HAP-1 (cell line): ENCODE measurements at regions not wholly inside any gene's neighbourhood (a gene's known extent, or its start where the extent isn't known, plus 50 kb on each side); places are given as distances from the start of the nearest gene placed in this dataset.

Source experiments
- DNase-seq, 2 experiments: peaks; one replicate each; pipeline ENCODE4 v3.0.0-alpha.2; 2016 to 2020; ENCODE audit warnings: low spot score in 2 of 2
- H3K27me3 ChIP-seq: fragments of 250-450 bp; sonication (Bioruptor Pico); 2 replicates; pipeline ENCODE4 v1.5.1; 2020; ENCODE audit warnings: low read depth, mild to moderate bottlenecking, moderate library complexity
- H3K36me3 ChIP-seq: fragments of 250-450 bp; sonication (Bioruptor Pico); replicated peaks from 2 replicates; pipeline ENCODE4 v1.5.1; 2020; ENCODE audit warnings: mild to moderate bottlenecking
- H3K4me1 ChIP-seq: fragments of 250-450 bp; sonication (Bioruptor Pico); 2 replicates; pipeline ENCODE4 v1.5.1; 2020; ENCODE audit warnings: mild to moderate bottlenecking
- H3K4me3 ChIP-seq: fragments of 250-450 bp; sonication (Bioruptor Pico); 2 replicates; pipeline ENCODE4 v1.5.1; 2020; ENCODE audit warnings: mild to moderate bottlenecking, moderate library complexity
- H3K9me3 ChIP-seq: fragments of 250-450 bp; sonication (Bioruptor Pico); 2 replicates; pipeline ENCODE4 v1.5.1; 2020; ENCODE audit warnings: mild to moderate bottlenecking, moderate library complexity
- in situ Hi-C: fragments of 300-500 bp; cut with MboI; formaldehyde crosslinking; loops from 3 replicates; pipeline ENCODE4 v1.14.3; 2020; ENCODE audit warnings: low sequenced_read_pairs, inconsistent platforms, mixed read lengths

- H3K9me3 ChIP-seq, result peaks cover 3% of the 10 kb centered on the region; the same call in 1 of the 2 replicates
- no peak for DNase-seq
- in situ Hi-C loops, result no loop called here
- H3K36me3 ChIP-seq, result no peaks in the 10 kb centered on the region
- no peak overlapping the region for H3K4me3 ChIP-seq
- H3K4me1 ChIP-seq, result peaks cover 45% of the 10 kb centered on the region
- no peaks in the 10 kb centered on the region for H3K27me3 ChIP-seq
Measured at GRCh38 chr3:159852266-159852665, 136.4 kb upstream of the IL12A start.

GRCh38 chr3:159852821-159853505, 135.7 kb upstream of the IL12A start:
- Histone ChIP-seq H3K9me3 (peaks cover 1% of the 10 kb centered on the region; the same call in 1 of the 2 replicates), H3K36me3 (no peaks in the 10 kb centered on the region), H3K4me1 (peaks cover 45% of the 10 kb centered on the region), H3K4me3 (no peak overlapping the region), H3K27me3 (no peaks in the 10 kb centered on the region)
- in situ Hi-C loops, result no loop called here
- DNase-seq, result peak; percentile 48 to 72

GRCh38 chr3:159853506-159853864, 135.2 kb upstream of the IL12A start:
- no peaks in the 10 kb centered on the region for H3K36me3 ChIP-seq

GRCh38 chr3:159854500-159855124, 134.0 kb upstream of the IL12A start:
- H3K27me3 ChIP-seq, result no peaks in the 10 kb centered on the region
- peaks cover 45% of the 10 kb centered on the region for H3K4me1 ChIP-seq
- H3K36me3 ChIP-seq, result no peaks in the 10 kb centered on the region
- peak in 1 of 2 experiments; percentile 67 for DNase-seq
- no peaks in the 10 kb centered on the region for H3K9me3 ChIP-seq
- in situ Hi-C loops, result no loop called here
- no peak overlapping the region for H3K4me3 ChIP-seq

More at GRCh38 chr3:159853506-159853864, 135.2 kb upstream of the IL12A start:
- in situ Hi-C loops, result no loop called here
- no peak for DNase-seq
- Histone ChIP-seq H3K9me3 (no peaks in the 10 kb centered on the region), H3K4me3 (no peak overlapping the region), H3K27me3 (no peaks in the 10 kb centered on the region), H3K4me1 (peaks cover 45% of the 10 kb centered on the region)

GRCh38 chr3:159855599-159856346, 132.9 kb upstream of the IL12A start:
- no peak for DNase-seq
- Histone ChIP-seq H3K9me3 (no peaks in the 10 kb centered on the region), H3K27me3 (no peaks in the 10 kb centered on the region), H3K36me3 (no peaks in the 10 kb centered on the region), H3K4me3 (no peak overlapping the region), H3K4me1 (peaks cover 45% of the 10 kb centered on the region)
- in situ Hi-C loops, result no loop called here

GRCh38 chr3:159856590-159857104, 132.0 kb upstream of the IL12A start:
- Histone ChIP-seq H3K4me3 (no peak overlapping the region), H3K9me3 (no peaks in the 10 kb centered on the region), H3K4me1 (peaks cover 41% of the 10 kb centered on the region), H3K36me3 (no peaks in the 10 kb centered on the region), H3K27me3 (no peaks in the 10 kb centered on the region)
- in situ Hi-C loops, result no loop called here
- DNase-seq, result no peak

- no peak for DNase-seq
- no peak overlapping the region for H3K4me3 ChIP-seq
- no peaks in the 10 kb centered on the region for H3K36me3 ChIP-seq
- H3K27me3 ChIP-seq, result no peaks in the 10 kb centered on the region
- peaks cover 29% of the 10 kb centered on the region for H3K4me1 ChIP-seq
- H3K9me3 ChIP-seq, result no peaks in the 10 kb centered on the region
- in situ Hi-C loops, result no loop called here
Measured at GRCh38 chr3:159857840-159858239, 130.8 kb upstream of the IL12A start.

- Histone ChIP-seq H3K9me3 (no peaks in the 10 kb centered on the region), H3K36me3 (no peaks in the 10 kb centered on the region), H3K4me1 (peaks cover 21% of the 10 kb centered on the region), H3K27me3 (no peaks in the 10 kb centered on the region), H3K4me3 (no peak overlapping the region)
- in situ Hi-C loops, result no loop called here
- DNase-seq, result no peak
Measured at GRCh38 chr3:159858650-159859049, 130.0 kb upstream of the IL12A start.

- Histone ChIP-seq H3K4me3 (no peak overlapping the region), H3K4me1 (peaks cover 14% of the 10 kb centered on the region), H3K9me3 (no peaks in the 10 kb centered on the region), H3K36me3 (no peaks in the 10 kb centered on the region), H3K27me3 (no peaks in the 10 kb centered on the region)
- in situ Hi-C loops, result no loop called here
- DNase-seq, result no peak
Measured at GRCh38 chr3:159859424-159859823, 129.2 kb upstream of the IL12A start.

GRCh38 chr3:159859836-159860235, 128.8 kb upstream of the IL12A start:
- no peak overlapping the region for H3K4me3 ChIP-seq
- no peaks in the 10 kb centered on the region for H3K36me3 ChIP-seq
- DNase-seq, result no peak
- H3K4me1 ChIP-seq, result peaks cover 11% of the 10 kb centered on the region
- H3K9me3 ChIP-seq, result no peaks in the 10 kb centered on the region
- no peaks in the 10 kb centered on the region for H3K27me3 ChIP-seq
- in situ Hi-C loops, result no loop called here

- Histone ChIP-seq H3K36me3 (no peaks in the 10 kb centered on the region), H3K9me3 (no peaks in the 10 kb centered on the region), H3K4me1 (peaks cover 4% of the 10 kb centered on the region), H3K4me3 (no peak overlapping the region), H3K27me3 (no peaks in the 10 kb centered on the region)
- DNase-seq, result no peak
- in situ Hi-C loops, result no loop called here
Measured at GRCh38 chr3:159860269-159861116, 128.1 kb upstream of the IL12A start.

- Histone ChIP-seq H3K4me1 (no peaks in the 10 kb centered on the region), H3K36me3 (no peaks in the 10 kb centered on the region), H3K27me3 (no peaks in the 10 kb centered on the region), H3K4me3 (no peak overlapping the region), H3K9me3 (no peaks in the 10 kb centered on the region)
- in situ Hi-C loops, result no loop called here
- DNase-seq, result no peak
Measured at GRCh38 chr3:159861369-159861987, 127.2 kb upstream of the IL12A start.

- in situ Hi-C loops, result no loop called here
- Histone ChIP-seq H3K9me3 (no peaks in the 10 kb centered on the region), H3K4me3 (no peak overlapping the region)
Measured at GRCh38 chr3:159865041-159865579, 123.5 kb upstream of the IL12A start.

More at GRCh38 chr3:159865041-159865579, 123.5 kb upstream of the IL12A start:
- Histone ChIP-seq H3K4me1 (no peaks in the 10 kb centered on the region), H3K27me3 (no peaks in the 10 kb centered on the region), H3K36me3 (no peaks in the 10 kb centered on the region)
- DNase-seq, result no peak
